22Rv1 (cell line): ENCODE measurements at regions not wholly inside any gene's neighbourhood (a gene's known extent, or its start where the extent isn't known, plus 50 kb on each side); places are given as distances from the start of the nearest gene placed in this dataset.

ENCODE experiments used
- CTCF ChIP-seq: fragments of 450-650 bp; IDR thresholded peaks from 2 replicates; pipeline ENCODE4 v1.5.1; 2017; ENCODE audit warnings: mild to moderate bottlenecking
- ZFX ChIP-seq: fragments of 450-650 bp; IDR thresholded peaks from 2 replicates; pipeline ENCODE4 v1.6.1; 2017; ENCODE audit warnings: antibody characterized with exemption, borderline replicate concordance

- TF ChIP-seq CTCF (no peak), ZFX (no peak)
Measured at GRCh38 chr20:11846131-11846530, 71.6 kb upstream of the BTBD3 start.
